PFSK-1 (cell line): ENCODE measurements at regions not wholly inside any gene's neighbourhood (a gene's known extent, or its start where the extent isn't known, plus 50 kb on each side); places are given as distances from the start of the nearest gene placed in this dataset.

Experiments used
- FOXP2 ChIP-seq: optimal IDR thresholded peaks from 2 replicates; pipeline ENCODE3; 2011; ENCODE audit warnings: borderline replicate concordance, control low read depth, inconsistent platforms; ENCODE audit not compliant: insufficient read depth; ENCODE audit errors: extremely low read length, extremely low read depth
- POLR2AphosphoS5 ChIP-seq: IDR thresholded peaks from 2 replicates; pipeline ENCODE4 v1.6.1; 2012; ENCODE audit warnings: low read depth, mild to moderate bottlenecking, control low read depth, low read length, moderate library complexity
- SIN3A ChIP-seq: IDR thresholded peaks from 2 replicates; pipeline ENCODE4 v1.6.1; 2012; ENCODE audit warnings: mild to moderate bottlenecking, low read length, moderate library complexity, borderline replicate concordance; ENCODE audit not compliant: insufficient read depth
- TAF1 ChIP-seq: IDR thresholded peaks from 2 replicates; pipeline ENCODE4 v1.6.1; 2012; ENCODE audit warnings: low read length, control low read depth, borderline replicate concordance; ENCODE audit not compliant: insufficient read depth
- TF ChIP-seq, protein P1 (sequence below), 2 experiments: IDR thresholded peaks; 2 replicates each; pipeline versions ENCODE4 v1.6.1 to v1.8.0; 2011 to 2012; ENCODE audit warnings: low read depth in 2 of 2, low read length in 2 of 2, control low read depth in 1 of 2, inconsistent platforms in 1 of 2, mild to moderate bottlenecking in 1 of 2, moderate library complexity in 1 of 2; ENCODE audit not compliant: insufficient read depth in 1 of 2

GRCh38 chr10:4685491-4685890 is 140.5 kb upstream of the AKR1E2 start:
- TF ChIP-seq SIN3A (no peak), TAF1 (no peak), POLR2AphosphoS5 (no peak), FOXP2 (no peak)
- TF ChIP-seq, protein P1, sequence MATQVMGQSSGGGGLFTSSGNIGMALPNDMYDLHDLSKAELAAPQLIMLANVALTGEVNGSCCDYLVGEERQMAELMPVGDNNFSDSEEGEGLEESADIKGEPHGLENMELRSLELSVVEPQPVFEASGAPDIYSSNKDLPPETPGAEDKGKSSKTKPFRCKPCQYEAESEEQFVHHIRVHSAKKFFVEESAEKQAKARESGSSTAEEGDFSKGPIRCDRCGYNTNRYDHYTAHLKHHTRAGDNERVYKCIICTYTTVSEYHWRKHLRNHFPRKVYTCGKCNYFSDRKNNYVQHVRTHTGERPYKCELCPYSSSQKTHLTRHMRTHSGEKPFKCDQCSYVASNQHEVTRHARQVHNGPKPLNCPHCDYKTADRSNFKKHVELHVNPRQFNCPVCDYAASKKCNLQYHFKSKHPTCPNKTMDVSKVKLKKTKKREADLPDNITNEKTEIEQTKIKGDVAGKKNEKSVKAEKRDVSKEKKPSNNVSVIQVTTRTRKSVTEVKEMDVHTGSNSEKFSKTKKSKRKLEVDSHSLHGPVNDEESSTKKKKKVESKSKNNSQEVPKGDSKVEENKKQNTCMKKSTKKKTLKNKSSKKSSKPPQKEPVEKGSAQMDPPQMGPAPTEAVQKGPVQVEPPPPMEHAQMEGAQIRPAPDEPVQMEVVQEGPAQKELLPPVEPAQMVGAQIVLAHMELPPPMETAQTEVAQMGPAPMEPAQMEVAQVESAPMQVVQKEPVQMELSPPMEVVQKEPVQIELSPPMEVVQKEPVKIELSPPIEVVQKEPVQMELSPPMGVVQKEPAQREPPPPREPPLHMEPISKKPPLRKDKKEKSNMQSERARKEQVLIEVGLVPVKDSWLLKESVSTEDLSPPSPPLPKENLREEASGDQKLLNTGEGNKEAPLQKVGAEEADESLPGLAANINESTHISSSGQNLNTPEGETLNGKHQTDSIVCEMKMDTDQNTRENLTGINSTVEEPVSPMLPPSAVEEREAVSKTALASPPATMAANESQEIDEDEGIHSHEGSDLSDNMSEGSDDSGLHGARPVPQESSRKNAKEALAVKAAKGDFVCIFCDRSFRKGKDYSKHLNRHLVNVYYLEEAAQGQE (IDR thresholded peaks at IDR 0.05; ENCODE audit: insufficient read depth in 1 of 2, low read depth in 2 of 2, low read length in 2 of 2): no peak

GRCh38 chr10:4684434-4684833 is 141.6 kb upstream of the AKR1E2 start:
- TF ChIP-seq SIN3A (no peak), TAF1 (no peak), POLR2AphosphoS5 (no peak), FOXP2 (no peak)
- TF ChIP-seq, protein P1 (IDR thresholded peaks at IDR 0.05; ENCODE audit: insufficient read depth in 1 of 2, low read depth in 2 of 2, low read length in 2 of 2): no peak

DNA sequence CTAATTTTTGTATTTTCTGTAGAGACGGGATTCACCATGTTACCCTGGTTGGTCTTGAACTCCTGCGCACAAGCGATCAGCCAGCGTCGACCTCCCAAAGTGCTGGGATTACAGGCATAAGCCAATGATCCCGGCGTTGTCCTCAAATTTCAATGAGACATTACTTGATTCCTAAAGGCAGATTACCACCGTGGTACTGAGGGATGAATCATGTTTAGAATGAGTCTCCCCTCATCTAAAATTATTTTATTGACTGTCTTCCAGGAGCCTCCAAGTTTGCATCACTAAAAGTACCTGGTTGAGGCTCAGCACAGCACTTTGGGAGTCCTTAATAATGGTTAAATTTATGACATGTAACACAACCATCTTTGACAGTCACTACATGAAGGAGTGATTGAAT is 142.2 kb upstream of the AKR1E2 start:
- TF ChIP-seq, protein P1 (IDR thresholded peaks at IDR 0.05; ENCODE audit: insufficient read depth in 1 of 2, low read depth in 2 of 2, low read length in 2 of 2): no peak
- TF ChIP-seq TAF1 (no peak), SIN3A (no peak), FOXP2 (no peak), POLR2AphosphoS5 (no peak)

DNA sequence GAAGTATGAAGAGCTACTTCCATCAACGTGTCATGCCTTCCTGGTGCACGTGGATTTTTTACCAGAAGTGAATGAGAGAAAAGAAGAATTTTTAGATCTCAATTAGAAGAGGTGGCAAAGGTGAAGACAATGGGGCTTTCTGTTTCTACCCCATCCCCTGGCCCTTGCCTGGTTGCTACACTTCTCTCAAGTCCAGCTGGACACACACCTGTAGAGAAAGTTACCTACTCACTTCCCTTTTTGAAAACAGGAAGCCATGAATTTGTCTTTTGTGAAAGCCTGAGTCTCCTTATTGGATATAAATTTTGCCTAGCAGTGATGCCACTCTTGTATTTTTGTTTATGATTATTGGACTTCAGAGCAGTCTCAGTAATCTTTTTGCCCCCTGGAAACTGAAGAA is 142.9 kb upstream of the AKR1E2 start:
- TF ChIP-seq POLR2AphosphoS5 (no peak), SIN3A (no peak), TAF1 (no peak), FOXP2 (no peak)
- TF ChIP-seq, protein P1 (IDR thresholded peaks at IDR 0.05; ENCODE audit: insufficient read depth in 1 of 2, low read depth in 2 of 2, low read length in 2 of 2): no peak

DNA sequence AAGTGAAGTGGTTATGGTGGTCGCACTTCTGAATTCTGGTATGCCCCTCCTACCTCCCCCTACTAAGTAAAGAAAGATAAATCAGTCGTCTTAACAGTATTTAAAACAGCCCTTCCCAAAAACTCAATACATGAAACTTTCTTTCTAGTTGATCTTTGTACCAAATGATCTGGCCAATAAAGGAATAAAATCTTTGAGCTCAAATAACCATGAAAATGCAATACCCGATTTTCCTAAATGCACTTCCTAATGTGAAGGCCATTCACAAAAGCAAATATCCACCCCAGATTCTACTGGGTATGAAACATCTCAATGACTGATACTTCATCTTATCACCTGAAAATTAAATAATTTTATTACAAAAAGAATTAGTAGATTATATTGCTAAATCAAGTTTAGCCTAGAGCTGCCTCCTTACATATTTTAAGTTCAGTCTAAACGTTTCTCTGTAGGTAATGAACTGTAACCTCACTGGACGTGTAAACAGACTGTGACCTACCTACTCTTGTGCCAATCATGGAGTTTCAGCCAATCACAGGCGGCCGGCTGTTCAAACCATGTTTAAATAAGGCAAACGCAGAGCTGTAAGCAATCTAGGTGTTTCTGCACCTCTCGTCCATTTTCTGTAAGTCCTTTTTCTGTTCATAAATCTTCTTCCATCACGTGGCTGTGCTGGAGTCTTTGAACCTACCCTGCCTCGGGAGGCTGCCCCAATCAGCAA is 146.9 kb upstream of the AKR1E2 start:
- TF ChIP-seq FOXP2: no peak
- no peak for TF ChIP-seq TAF1
- TF ChIP-seq, protein P1 (IDR thresholded peaks at IDR 0.05; ENCODE audit: insufficient read depth in 1 of 2, low read depth in 2 of 2, low read length in 2 of 2): no peak
- TF ChIP-seq POLR2AphosphoS5: no peak
- TF ChIP-seq SIN3A: no peak
